CD14-positive monocyte (primary cell): ENCODE measurements at regions not wholly inside any gene's neighbourhood (a gene's known extent, or its start where the extent isn't known, plus 50 kb on each side); places are given as distances from the start of the nearest gene placed in this dataset.

Experiments used
- DNase-seq, 3 donors: peaks; one replicate each; pipeline ENCODE4 v3.0.0-alpha.2; 2011 to 2022
- H2AFZ ChIP-seq: 2 replicates; pipeline ENCODE4 v1.6.0; 2012; ENCODE audit warnings: mild to moderate bottlenecking, low read depth, low read length, inconsistent platforms; ENCODE audit not compliant: insufficient read depth, poor library complexity, severe bottlenecking
- H3K27ac ChIP-seq, 2 donors: 1 replicate in 1 of 2; 2 replicates in 1 of 2; pipeline ENCODE4 v1.5.1; 2012 to 2013; ENCODE audit warnings: low read length in 2 of 2, control low read depth in 1 of 2, inconsistent platforms in 1 of 2, low read depth in 1 of 2, mild to moderate bottlenecking in 1 of 2
- H3K27me3 ChIP-seq, 2 donors: one replicate each; pipeline versions ENCODE4 v1.6.0 to v1.6.1; 2011 to 2013; ENCODE audit warnings: low read length in 2 of 2; ENCODE audit not compliant: control insufficient read depth in 2 of 2, insufficient read depth in 2 of 2
- H3K36me3 ChIP-seq, 2 donors: replicated peaks in 1 of 2; 1 replicate in 1 of 2; 2 replicates in 1 of 2; pipeline versions ENCODE4 v1.5.1 to v1.6.1; 2012 to 2013; ENCODE audit warnings: low read length in 2 of 2, control low read depth in 1 of 2, inconsistent platforms in 1 of 2, mild to moderate bottlenecking in 1 of 2; ENCODE audit not compliant: insufficient read depth in 2 of 2, control insufficient read depth in 1 of 2
- H3K4me1 ChIP-seq, 2 donors: 1 replicate in 1 of 2; 2 replicates in 1 of 2; pipeline versions ENCODE4 v1.5.1 to v1.6.1; 2012 to 2013; ENCODE audit warnings: low read length in 2 of 2, control low read depth in 1 of 2, inconsistent platforms in 1 of 2, mild to moderate bottlenecking in 1 of 2, moderate library complexity in 1 of 2; ENCODE audit not compliant: insufficient read depth in 2 of 2, control insufficient read depth in 1 of 2
- H3K4me2 ChIP-seq: replicated peaks from 2 replicates; pipeline ENCODE3; 2012; ENCODE audit warnings: low read length, moderate library complexity, mild to moderate bottlenecking; ENCODE audit not compliant: poor library complexity, severe bottlenecking; ENCODE audit errors: extremely low read depth
- H3K4me3 ChIP-seq, 3 experiments: fragments of 200-600 bp in 1 of 3; sonication (generic) in 1 of 3; replicated peaks in 1 of 3; 1 replicate in 2 of 3; 2 replicates in 1 of 3; pipeline ENCODE4 v1.5.1; 2011 to 2013; ENCODE audit warnings: low read length in 3 of 3, mild to moderate bottlenecking in 3 of 3, control low read depth in 2 of 3, low read depth in 2 of 3, inconsistent platforms in 1 of 3, moderate library complexity in 1 of 3
- H3K79me2 ChIP-seq: 2 replicates; pipeline ENCODE4 v1.6.0; 2012; ENCODE audit warnings: mild to moderate bottlenecking, control low read depth, inconsistent platforms, low read length, moderate library complexity; ENCODE audit not compliant: insufficient read depth
- H3K9ac ChIP-seq: 2 replicates; pipeline ENCODE4 v1.6.0; 2017; ENCODE audit warnings: low read length, mild to moderate bottlenecking; ENCODE audit not compliant: insufficient read depth, poor library complexity, severe bottlenecking
- H3K9me3 ChIP-seq, 2 donors: replicated peaks in 1 of 2; 1 replicate in 1 of 2; 2 replicates in 1 of 2; pipeline versions ENCODE4 v1.5.1 to v1.6.1; 2012 to 2013; ENCODE audit warnings: low read length in 2 of 2, control low read depth in 1 of 2; ENCODE audit not compliant: control insufficient read depth in 1 of 2, insufficient read depth in 1 of 2
- H4K20me1 ChIP-seq: 2 replicates; pipeline ENCODE4 v1.6.0; 2012; ENCODE audit warnings: mild to moderate bottlenecking, low read length, control low read depth, moderate library complexity; ENCODE audit not compliant: insufficient read depth
- H3K27ac Mint-ChIP-seq, 7 donors: one replicate each; pipeline ENCODE4 v1.8.0; 2020; ENCODE audit warnings: mild to moderate bottlenecking in 7 of 7, mixed read lengths in 7 of 7, moderate library complexity in 6 of 7, inconsistent platforms in 2 of 7
- H3K27me3 Mint-ChIP-seq, 3 donors: one replicate each; pipeline ENCODE4 v1.8.0; 2021 to 2022; ENCODE audit warnings: low read depth in 3 of 3, mild to moderate bottlenecking in 3 of 3, mixed read lengths in 3 of 3, moderate library complexity in 3 of 3, inconsistent platforms in 1 of 3
- H3K36me3 Mint-ChIP-seq, 2 donors: one replicate each; pipeline ENCODE4 v1.8.0; 2020; ENCODE audit warnings: mixed read lengths in 2 of 2, inconsistent platforms in 1 of 2, mild to moderate bottlenecking in 1 of 2
- H3K4me1 Mint-ChIP-seq: one replicate; pipeline ENCODE4 v1.8.0; 2020; ENCODE audit warnings: mild to moderate bottlenecking, mixed read lengths
- H3K4me3 Mint-ChIP-seq, 2 donors: one replicate each; pipeline ENCODE4 v1.8.0; 2020; ENCODE audit warnings: mild to moderate bottlenecking in 2 of 2, mixed read lengths in 2 of 2, moderate library complexity in 1 of 2
- H3K9me3 Mint-ChIP-seq, 7 donors: one replicate each; pipeline ENCODE4 v1.8.0; 2020 to 2022; ENCODE audit warnings: mixed read lengths in 7 of 7, mild to moderate bottlenecking in 6 of 7, moderate library complexity in 6 of 7, inconsistent platforms in 2 of 7
- CTCF ChIP-seq: fragments of 200-600 bp; IDR thresholded peaks from one replicate; pipeline ENCODE4 v1.8.0; 2022; ENCODE audit warnings: antibody characterized with exemption, mild to moderate bottlenecking
- WGBS: methylation state at CpG from one replicate; pipeline ENCODE4 v1.1.5; 2013; ENCODE audit warnings: missing lambda C conversion rate; ENCODE audit not compliant: insufficient coverage; 5-methylcytosine and 5-hydroxymethylcytosine counted together
- intact Hi-C, 2 donors: fragments of 100-400 bp; cut with micrococcal nuclease; formaldehyde crosslinking; loops; one replicate each; pipeline versions ENCODE4 v1.15.0 to v1.15.1; 2023

DNA sequence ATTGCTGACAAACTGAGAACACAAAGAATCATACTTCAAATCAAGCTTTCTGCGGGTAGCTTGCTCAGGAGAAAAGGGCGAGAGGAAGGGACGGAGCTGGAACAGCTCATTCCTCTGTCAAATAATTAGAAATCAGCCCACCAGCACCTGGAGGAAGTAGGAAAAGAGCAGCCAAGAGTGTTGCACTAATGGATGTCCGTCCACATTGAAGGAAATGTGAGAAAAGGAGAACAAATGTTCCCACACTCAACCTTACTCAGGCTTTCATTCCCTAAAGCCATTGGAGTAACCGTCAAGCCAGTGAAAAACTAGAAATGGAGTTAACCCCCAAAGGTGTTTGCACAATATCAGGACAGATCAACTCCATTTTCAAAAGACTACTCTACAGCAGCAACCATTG lies 233.0 kb upstream of the PRKD1 start:
- no peaks in the 10 kb centered on the region for H3K27me3 Mint-ChIP-seq
- no peak overlapping the region for H3K4me2 ChIP-seq
- no peaks in the 10 kb centered on the region for H3K4me1 Mint-ChIP-seq
- no peaks in the 10 kb centered on the region for H3K4me1 ChIP-seq
- H3K79me2 ChIP-seq, result no peaks in the 10 kb centered on the region
- H3K27ac ChIP-seq, result no peak overlapping the region
- no peak overlapping the region for H3K9ac ChIP-seq
- no peak for DNase-seq
- peaks cover 0 to 1% of the 10 kb centered on the region in 2 donors for H3K9me3 ChIP-seq
- H4K20me1 ChIP-seq, result no peaks in the 10 kb centered on the region
- no peaks in the 10 kb centered on the region for H3K36me3 Mint-ChIP-seq
- no peak overlapping the region for H3K4me3 Mint-ChIP-seq
- intact Hi-C loops, result no loop called here
- TF ChIP-seq CTCF, result no peak
- H3K36me3 ChIP-seq, result no peaks in the 10 kb centered on the region
- H3K4me3 ChIP-seq, result no peak overlapping the region
- no peak overlapping the region for H3K27ac Mint-ChIP-seq
- H3K9me3 Mint-ChIP-seq, result peaks cover 0 to 10% (median 2%) of the 10 kb centered on the region in 7 donors
- H3K27me3 ChIP-seq, result no peaks in the 10 kb centered on the region
- 90% methylated on average over 2 of the region's 5 CpGs for WGBS
- no peak overlapping the region for H2AFZ ChIP-seq

DNA sequence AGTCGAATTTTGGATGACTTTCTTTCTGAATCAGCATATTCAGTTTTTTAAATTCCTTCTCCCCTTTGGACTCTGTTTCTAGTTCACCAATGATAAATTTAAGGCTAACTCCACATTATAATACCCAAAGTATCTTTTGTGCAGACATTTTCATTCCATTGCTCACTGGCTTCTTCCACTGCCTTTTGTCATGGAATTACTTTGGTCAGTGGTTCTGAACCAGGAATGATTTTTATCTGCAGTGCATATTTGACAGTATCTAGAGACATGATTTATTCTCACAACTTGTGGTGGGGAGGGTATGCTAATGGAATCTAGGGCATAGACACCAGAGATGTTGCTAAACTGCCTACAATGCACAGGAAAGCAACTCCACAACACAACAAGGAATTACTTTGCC lies 234.4 kb upstream of the PRKD1 start:
- peaks cover 0 to 6% (median 2%) of the 10 kb centered on the region in 7 donors for H3K9me3 Mint-ChIP-seq
- H3K9me3 ChIP-seq, result no peaks in the 10 kb centered on the region
- no peak for DNase-seq

More for the DNA sequence above, 234.4 kb upstream of the PRKD1 start:
- no peaks in the 10 kb centered on the region for H3K36me3 ChIP-seq
- no peaks in the 10 kb centered on the region for H3K27me3 ChIP-seq
- Mint-ChIP-seq H3K4me1 (no peaks in the 10 kb centered on the region), H3K27ac (no peak overlapping the region), H3K36me3 (no peaks in the 10 kb centered on the region), H3K4me3 (no peak overlapping the region), H3K27me3 (no peaks in the 10 kb centered on the region)
- no CpG with 5 or more reads among the region's 1 CpG for WGBS
- no peak overlapping the region for H3K27ac ChIP-seq
- intact Hi-C loops, result no loop called here
- H3K4me1 ChIP-seq, result no peaks in the 10 kb centered on the region
- no peaks in the 10 kb centered on the region for H3K79me2 ChIP-seq
- no peaks in the 10 kb centered on the region for H4K20me1 ChIP-seq
- H3K9ac ChIP-seq, result no peak overlapping the region
- no peak overlapping the region for H3K4me3 ChIP-seq
- no peak overlapping the region for H2AFZ ChIP-seq
- H3K4me2 ChIP-seq, result no peak overlapping the region
- no peak for TF ChIP-seq CTCF
